IMR-90 (cell line): ENCODE measurements at regions not wholly inside any gene's neighbourhood (a gene's known extent, or its start where the extent isn't known, plus 50 kb on each side); places are given as distances from the start of the nearest gene placed in this dataset.

Experiments
- POLR2A ChIP-seq: IDR thresholded peaks from 2 replicates; pipeline ENCODE4 v1.6.1; 2012; ENCODE audit warnings: mild to moderate bottlenecking, low read depth, low read length
- TF ChIP-seq, protein P1 (sequence below): conservative IDR thresholded peaks from 2 replicates; pipeline ENCODE4 v1.5.1; 2012; ENCODE audit warnings: mild to moderate bottlenecking, low read depth, low read length, improper control_type of control experiment

DNA sequence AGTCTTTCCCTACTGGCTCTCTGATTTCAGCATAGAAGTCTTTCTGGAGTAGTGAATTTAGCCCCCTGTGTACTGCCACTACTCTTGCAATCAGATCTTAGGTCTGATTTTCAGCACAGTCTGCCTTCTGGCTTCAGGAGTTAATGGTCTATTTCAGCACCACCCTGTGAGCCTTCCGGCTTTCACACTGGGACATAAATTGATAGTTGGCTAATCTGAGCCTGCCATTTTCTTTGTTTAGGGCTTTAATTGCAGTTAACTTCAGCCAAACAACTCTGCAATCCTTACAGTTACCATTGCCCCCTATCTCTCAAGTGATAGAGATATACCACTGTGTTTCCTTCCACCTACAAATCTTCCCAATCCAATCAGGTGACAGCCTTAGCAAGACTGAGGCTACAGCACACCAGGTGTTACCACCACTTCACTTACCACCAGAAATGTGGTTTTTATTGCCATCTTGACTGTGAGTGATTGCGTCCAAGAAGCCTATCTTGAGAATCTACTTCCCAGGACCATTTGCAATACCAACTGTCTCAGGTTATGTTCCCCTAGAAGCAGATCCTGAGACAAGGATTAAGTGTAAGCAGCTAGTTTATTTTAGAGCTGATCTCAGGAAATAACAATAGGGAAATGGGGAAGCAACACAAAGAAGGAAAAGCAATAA, 51.9 kb upstream of the NEK6 start:
- no peak for TF ChIP-seq POLR2A
- TF ChIP-seq, protein P1, sequence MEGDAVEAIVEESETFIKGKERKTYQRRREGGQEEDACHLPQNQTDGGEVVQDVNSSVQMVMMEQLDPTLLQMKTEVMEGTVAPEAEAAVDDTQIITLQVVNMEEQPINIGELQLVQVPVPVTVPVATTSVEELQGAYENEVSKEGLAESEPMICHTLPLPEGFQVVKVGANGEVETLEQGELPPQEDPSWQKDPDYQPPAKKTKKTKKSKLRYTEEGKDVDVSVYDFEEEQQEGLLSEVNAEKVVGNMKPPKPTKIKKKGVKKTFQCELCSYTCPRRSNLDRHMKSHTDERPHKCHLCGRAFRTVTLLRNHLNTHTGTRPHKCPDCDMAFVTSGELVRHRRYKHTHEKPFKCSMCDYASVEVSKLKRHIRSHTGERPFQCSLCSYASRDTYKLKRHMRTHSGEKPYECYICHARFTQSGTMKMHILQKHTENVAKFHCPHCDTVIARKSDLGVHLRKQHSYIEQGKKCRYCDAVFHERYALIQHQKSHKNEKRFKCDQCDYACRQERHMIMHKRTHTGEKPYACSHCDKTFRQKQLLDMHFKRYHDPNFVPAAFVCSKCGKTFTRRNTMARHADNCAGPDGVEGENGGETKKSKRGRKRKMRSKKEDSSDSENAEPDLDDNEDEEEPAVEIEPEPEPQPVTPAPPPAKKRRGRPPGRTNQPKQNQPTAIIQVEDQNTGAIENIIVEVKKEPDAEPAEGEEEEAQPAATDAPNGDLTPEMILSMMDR: no peak
